ENCODE measurements at regions not wholly inside any gene's neighbourhood (a gene's known extent, or its start where the extent isn't known, plus 50 kb on each side); places are given as distances from the start of the nearest gene placed in this dataset.
A peak's percentile ranks its signal among the peaks of the same experiment; 100 is the strongest.

GRCh38 chr21:15122241-15122640 is 57.4 kb upstream of the NRIP1 start (continued):
- TF ChIP-seq IRX3 (CRISPR knock-in tag; IDR thresholded peaks at IDR 0.05; ENCODE audit: borderline replicate concordance, low read depth) (no peak), HDAC6 (IDR thresholded peaks at IDR 0.05; ENCODE audit: low read depth, low read length) (no peak), KLF15 (CRISPR knock-in tag; IDR thresholded peaks at IDR 0.05; ENCODE audit: borderline replicate concordance) (no peak), ONECUT2 (CRISPR knock-in tag; IDR thresholded peaks at IDR 0.05) (no peak), NR2F1 (CRISPR knock-in tag; IDR thresholded peaks at IDR 0.05) (0 out of 4 replicates have a peak, but pooled peaks of 1 of the 2 experiments have one; percentile 8), HIVEP1 (CRISPR knock-in tag; IDR thresholded peaks at IDR 0.05) (no peak), FOXO1 (CRISPR knock-in tag; IDR thresholded peaks at IDR 0.05) (no peak)
- TF ChIP-seq, protein P1, sequence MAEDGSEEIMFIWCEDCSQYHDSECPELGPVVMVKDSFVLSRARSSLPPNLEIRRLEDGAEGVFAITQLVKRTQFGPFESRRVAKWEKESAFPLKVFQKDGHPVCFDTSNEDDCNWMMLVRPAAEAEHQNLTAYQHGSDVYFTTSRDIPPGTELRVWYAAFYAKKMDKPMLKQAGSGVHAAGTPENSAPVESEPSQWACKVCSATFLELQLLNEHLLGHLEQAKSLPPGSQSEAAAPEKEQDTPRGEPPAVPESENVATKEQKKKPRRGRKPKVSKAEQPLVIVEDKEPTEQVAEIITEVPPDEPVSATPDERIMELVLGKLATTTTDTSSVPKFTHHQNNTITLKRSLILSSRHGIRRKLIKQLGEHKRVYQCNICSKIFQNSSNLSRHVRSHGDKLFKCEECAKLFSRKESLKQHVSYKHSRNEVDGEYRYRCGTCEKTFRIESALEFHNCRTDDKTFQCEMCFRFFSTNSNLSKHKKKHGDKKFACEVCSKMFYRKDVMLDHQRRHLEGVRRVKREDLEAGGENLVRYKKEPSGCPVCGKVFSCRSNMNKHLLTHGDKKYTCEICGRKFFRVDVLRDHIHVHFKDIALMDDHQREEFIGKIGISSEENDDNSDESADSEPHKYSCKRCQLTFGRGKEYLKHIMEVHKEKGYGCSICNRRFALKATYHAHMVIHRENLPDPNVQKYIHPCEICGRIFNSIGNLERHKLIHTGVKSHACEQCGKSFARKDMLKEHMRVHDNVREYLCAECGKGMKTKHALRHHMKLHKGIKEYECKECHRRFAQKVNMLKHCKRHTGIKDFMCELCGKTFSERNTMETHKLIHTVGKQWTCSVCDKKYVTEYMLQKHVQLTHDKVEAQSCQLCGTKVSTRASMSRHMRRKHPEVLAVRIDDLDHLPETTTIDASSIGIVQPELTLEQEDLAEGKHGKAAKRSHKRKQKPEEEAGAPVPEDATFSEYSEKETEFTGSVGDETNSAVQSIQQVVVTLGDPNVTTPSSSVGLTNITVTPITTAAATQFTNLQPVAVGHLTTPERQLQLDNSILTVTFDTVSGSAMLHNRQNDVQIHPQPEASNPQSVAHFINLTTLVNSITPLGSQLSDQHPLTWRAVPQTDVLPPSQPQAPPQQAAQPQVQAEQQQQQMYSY (CRISPR knock-in tag; IDR thresholded peaks at IDR 0.05), result no peak

DNA sequence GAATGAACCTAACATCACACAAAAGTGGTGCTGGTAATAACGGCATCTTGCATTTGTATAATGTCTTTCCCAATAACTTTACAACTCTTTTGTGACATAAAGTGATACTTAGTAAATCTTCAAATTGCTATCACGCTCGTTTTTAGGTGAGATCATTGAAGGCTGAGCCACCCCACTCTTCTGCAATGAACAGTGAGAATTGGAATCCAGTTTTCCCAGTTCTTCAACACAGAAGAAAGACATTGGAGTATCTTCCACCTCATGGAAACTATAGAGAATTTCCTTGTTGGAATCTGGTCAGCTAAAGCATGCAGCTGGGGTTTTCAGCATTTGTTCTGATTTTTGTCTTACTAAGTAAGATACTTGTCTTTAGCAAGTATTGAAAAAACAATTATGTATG is 59.9 kb upstream of the NRIP1 start:
- ChIA-PET CTCF (ENCODE audit: low intra/inter-chr PET ratio, low total read pairs) (no interaction called here), POLR2A (no interaction called here)
- TF ChIP-seq ZNF563 (CRISPR knock-in tag; IDR thresholded peaks at IDR 0.05) (no peak), NR3C1 (CRISPR knock-in tag; IDR thresholded peaks at IDR 0.05) (no peak)
- in situ Hi-C loops (cut with HindIII; ENCODE audit: extremely low pct_ligation_motif_present, low pct_unique_long_range_greater_than_20kb), result no loop called here
- H2AFZ ChIP-seq (ENCODE audit: low read length), result no peak overlapping the region
- H3K27ac ChIP-seq (ENCODE audit: extremely low read length, insufficient read depth, low read length), result no peak overlapping the region
- DNase-seq (ENCODE audit: low spot score), result no peak
- no peaks in the 10 kb centered on the region for H3K79me2 ChIP-seq (ENCODE audit: insufficient read depth, low read length)
- 79% methylated on average over 3 of the region's 3 CpGs for WGBS (ENCODE audit: low lambda C conversion rate)
- no peak for FAIRE-seq
- H3K4me3 ChIP-seq (replicated peaks in 1 of 3; ENCODE audit: insufficient read depth in 1 of 3, low read depth in 2 of 3, low read length in 3 of 3), result no peak overlapping the region
- H3K4me1 ChIP-seq (ENCODE audit: insufficient read depth, low read length), result peaks cover 26% of the 10 kb centered on the region
- intact Hi-C loops (cut with micrococcal nuclease; ENCODE audit: unreplicated experiment), result loop anchor here (5.0 kb wide), 1 partner anchor 262 kb away; no protein-coding TSS in a partner anchor
- H3K4me2 ChIP-seq (ENCODE audit: low read depth, low read length), result no peak overlapping the region
- BruUV-seq (replicated peaks), result no TSS peak
- no peak overlapping the region for H3K9ac ChIP-seq (ENCODE audit: insufficient read depth, low read depth, low read length)
- no peaks in the 10 kb centered on the region for H3K9me3 ChIP-seq (ENCODE audit: low read length)
- ATAC-seq, result no peak
- H3K36me3 ChIP-seq (replicated peaks in 1 of 2; ENCODE audit: control insufficient read depth in 1 of 2, insufficient read depth in 2 of 2, low read length in 2 of 2), result no peaks in the 10 kb centered on the region
- H4K20me1 ChIP-seq (ENCODE audit: insufficient read depth, low read length), result no peaks in the 10 kb centered on the region
- H3K27me3 ChIP-seq (ENCODE audit: control insufficient read depth in 1 of 2, insufficient read depth in 2 of 2, low read length in 2 of 2), result no peaks in the 10 kb centered on the region
